Ascending aorta (tissue), 2 donors: ENCODE measurements at regions not wholly inside any gene's neighbourhood (a gene's known extent, or its start where the extent isn't known, plus 50 kb on each side); places are given as distances from the start of the nearest gene placed in this dataset.

Experiments used
- DNase-seq, 2 donors: peaks; one replicate each; pipeline ENCODE4 v3.0.0-alpha.2; 2019; ENCODE audit warnings: low spot score in 2 of 2
- H3K27ac ChIP-seq, 2 donors: fragments of 200-600 bp; sonication (generic); one replicate each; pipeline ENCODE4 v1.5.1; 2016 to 2017; ENCODE audit warnings: mild to moderate bottlenecking in 1 of 2
- H3K27me3 ChIP-seq: fragments of 200-600 bp; sonication (generic); one replicate; pipeline ENCODE4 v1.5.1; 2017
- H3K36me3 ChIP-seq, 2 donors: fragments of 200-600 bp; sonication (generic); one replicate each; pipeline ENCODE4 v1.5.1; 2016
- H3K4me1 ChIP-seq, 2 donors: fragments of 200-600 bp; sonication (generic); one replicate each; pipeline ENCODE4 v1.5.1; 2016 to 2017; ENCODE audit warnings: mild to moderate bottlenecking in 1 of 2
- H3K4me3 ChIP-seq, 2 donors: fragments of 200-600 bp; sonication (generic); one replicate each; pipeline ENCODE4 v1.5.1; 2016 to 2017; ENCODE audit warnings: mild to moderate bottlenecking in 1 of 2
- H3K9me3 ChIP-seq, 2 donors: fragments of 200-600 bp; sonication (generic); one replicate each; pipeline ENCODE4 v1.5.1; 2016
- intact Hi-C: fragments of 100-400 bp; cut with DNase I; formaldehyde crosslinking; loops from one replicate; pipeline ENCODE4 v1.15.1; 2023
- TF ChIP-seq, protein P1 (sequence below), 3 experiments: fragments of 200-600 bp in 2 of 3; fragments of 450-650 bp in 1 of 3; sonication (generic) in 2 of 3; IDR thresholded peaks; one replicate each; pipeline ENCODE4 v1.5.1; 2016 to 2019; ENCODE audit warnings: antibody characterized with exemption in 3 of 3, mild to moderate bottlenecking in 1 of 3, moderate library complexity in 1 of 3

DNA sequence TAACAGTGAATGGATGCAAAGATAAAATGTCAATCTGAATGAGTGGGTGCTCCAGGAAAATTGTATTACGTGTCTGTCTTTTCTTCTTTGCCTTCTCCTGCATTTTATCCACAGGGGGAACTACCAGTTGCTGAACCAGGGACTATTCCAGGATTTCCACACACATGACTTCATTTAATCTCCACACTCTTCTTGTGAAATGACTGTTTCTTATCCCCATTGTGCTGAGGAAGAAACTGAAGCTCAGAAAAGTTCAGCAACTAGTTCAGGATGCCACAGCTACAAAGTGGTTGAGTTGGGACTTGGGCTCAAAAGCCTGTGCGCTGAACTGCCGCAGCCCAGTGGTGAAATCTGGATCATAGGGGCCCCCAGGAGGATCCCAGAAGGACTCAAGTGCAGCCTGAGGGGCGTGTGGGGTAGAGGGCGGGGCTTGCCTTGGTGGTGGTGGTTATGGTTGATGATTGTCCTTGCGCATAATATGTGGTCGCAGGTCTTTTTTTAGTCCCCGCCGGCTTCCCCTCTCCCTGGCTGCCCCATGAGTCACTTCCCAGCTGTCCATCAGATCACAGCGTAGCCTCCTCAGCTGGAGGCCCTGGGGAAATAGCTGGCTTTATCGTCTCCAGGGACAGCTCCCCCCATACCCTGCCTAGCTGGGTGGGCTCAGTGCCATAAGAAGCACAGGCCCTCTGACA lies 235.2 kb upstream of the CRY1 start:
- Histone ChIP-seq H3K27ac (no peak overlapping the region), H3K4me3 (no peak overlapping the region), H3K36me3 (no peaks in the 10 kb centered on the region), H3K4me1 (no peaks in the 10 kb centered on the region), H3K9me3 (no peaks in the 10 kb centered on the region), H3K27me3 (no peaks in the 10 kb centered on the region)
- TF ChIP-seq, protein P1, sequence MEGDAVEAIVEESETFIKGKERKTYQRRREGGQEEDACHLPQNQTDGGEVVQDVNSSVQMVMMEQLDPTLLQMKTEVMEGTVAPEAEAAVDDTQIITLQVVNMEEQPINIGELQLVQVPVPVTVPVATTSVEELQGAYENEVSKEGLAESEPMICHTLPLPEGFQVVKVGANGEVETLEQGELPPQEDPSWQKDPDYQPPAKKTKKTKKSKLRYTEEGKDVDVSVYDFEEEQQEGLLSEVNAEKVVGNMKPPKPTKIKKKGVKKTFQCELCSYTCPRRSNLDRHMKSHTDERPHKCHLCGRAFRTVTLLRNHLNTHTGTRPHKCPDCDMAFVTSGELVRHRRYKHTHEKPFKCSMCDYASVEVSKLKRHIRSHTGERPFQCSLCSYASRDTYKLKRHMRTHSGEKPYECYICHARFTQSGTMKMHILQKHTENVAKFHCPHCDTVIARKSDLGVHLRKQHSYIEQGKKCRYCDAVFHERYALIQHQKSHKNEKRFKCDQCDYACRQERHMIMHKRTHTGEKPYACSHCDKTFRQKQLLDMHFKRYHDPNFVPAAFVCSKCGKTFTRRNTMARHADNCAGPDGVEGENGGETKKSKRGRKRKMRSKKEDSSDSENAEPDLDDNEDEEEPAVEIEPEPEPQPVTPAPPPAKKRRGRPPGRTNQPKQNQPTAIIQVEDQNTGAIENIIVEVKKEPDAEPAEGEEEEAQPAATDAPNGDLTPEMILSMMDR (IDR thresholded peaks at IDR 0.05), result no peak
- intact Hi-C loops, result no loop called here
- no peak for DNase-seq

DNA sequence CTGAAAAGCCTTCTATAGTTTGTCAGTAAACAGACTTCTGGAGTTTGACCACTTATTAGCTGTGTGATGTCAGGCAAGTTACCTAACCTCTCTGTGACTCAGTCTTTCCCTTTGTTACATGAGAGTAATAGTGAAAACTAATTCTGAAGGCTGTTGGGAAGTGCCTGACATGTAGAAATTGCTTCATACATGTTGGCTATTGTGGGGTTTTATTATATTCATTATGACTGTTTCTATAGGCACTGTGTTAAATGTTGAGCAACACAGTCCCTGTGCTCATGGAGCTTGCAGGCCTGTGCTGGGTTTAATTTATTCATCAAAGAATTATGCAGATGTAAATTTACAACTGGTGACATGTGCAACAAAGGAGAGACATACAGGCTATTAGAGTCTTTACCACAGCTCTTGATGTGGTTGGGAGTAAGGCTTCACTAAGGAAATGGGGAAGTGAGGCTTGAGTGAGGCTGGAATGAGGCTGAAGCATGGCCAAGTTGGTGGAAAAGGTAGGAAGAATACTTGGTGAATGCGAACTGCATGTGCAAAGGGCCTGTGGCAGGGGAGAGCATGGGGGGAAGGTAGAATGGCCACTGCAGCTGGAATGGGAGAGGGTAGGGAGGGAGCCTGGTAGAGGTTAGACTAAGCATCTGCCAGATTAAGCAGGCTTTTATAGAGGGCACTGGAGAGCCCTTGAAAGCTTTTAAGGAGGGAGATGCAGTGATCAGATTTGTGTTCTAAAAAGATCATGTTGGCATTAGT lies 236.4 kb upstream of the CRY1 start:
- intact Hi-C loops, result no loop called here
- H3K36me3 ChIP-seq, result no peaks in the 10 kb centered on the region
- H3K27ac ChIP-seq, result no peak overlapping the region
- TF ChIP-seq, protein P1 (IDR thresholded peaks at IDR 0.05), result no peak
- H3K9me3 ChIP-seq, result no peaks in the 10 kb centered on the region
- no peak overlapping the region for H3K4me3 ChIP-seq
- H3K4me1 ChIP-seq, result no peaks in the 10 kb centered on the region
- no peaks in the 10 kb centered on the region for H3K27me3 ChIP-seq
- DNase-seq, result no peak

DNA sequence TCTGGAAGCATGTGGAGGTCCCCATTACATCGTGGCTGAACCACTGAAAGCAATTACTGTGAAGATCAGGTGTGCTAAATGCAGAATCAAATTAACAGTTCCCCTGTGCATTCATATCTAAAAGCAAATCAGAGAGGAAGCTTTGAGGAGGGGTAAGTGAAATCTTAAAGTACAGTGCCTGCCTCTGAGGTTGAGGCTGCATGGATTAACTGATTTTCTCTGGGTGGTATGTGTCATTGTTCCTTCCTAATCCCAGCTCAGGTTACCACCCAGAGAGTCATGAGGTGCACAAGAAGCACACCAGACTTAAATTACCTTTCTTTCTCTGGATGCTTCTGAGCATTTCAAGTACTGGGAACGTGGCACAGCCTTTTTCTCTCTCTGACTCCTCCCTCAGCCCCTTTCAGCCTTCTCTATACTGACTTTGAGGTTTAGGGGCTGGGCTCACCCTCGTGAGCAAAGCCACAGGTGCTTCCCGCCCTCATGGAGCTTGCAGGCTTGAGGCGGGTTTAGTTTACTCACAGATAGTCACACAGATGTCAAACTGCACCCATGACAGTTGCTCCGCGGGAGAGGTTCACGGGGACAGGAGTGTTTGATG lies 237.6 kb upstream of the CRY1 start:
- intact Hi-C loops, result no loop called here
- H3K27ac ChIP-seq, result no peak overlapping the region
- no peak overlapping the region for H3K4me3 ChIP-seq
- no peaks in the 10 kb centered on the region for H3K27me3 ChIP-seq
- no peaks in the 10 kb centered on the region for H3K4me1 ChIP-seq
- DNase-seq, result no peak
- no peaks in the 10 kb centered on the region for H3K36me3 ChIP-seq
- no peaks in the 10 kb centered on the region for H3K9me3 ChIP-seq
- TF ChIP-seq, protein P1 (IDR thresholded peaks at IDR 0.05), result no peak

DNA sequence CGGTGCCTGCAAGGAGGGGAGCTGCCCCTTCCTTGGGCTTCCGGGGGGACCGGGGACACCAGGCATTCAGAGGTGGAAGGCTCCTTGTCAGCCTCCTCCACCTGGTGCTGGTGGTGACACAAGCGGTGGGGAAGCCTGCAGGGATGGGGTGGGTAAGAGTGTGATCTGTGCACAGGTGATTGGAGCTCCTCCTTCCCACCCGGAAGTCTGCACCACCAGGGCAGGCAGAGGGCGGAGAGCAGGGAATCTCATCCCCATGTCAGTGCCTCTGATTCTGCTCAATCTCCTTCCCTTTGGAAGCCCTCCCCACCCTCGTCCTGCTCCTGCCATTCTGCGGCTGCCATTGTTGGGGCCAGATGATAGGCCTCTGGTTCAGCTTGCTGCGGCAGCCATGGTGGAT lies 238.1 kb upstream of the CRY1 start:
- H3K27me3 ChIP-seq, result no peaks in the 10 kb centered on the region
- no peaks in the 10 kb centered on the region for H3K4me1 ChIP-seq
- H3K27ac ChIP-seq, result no peak overlapping the region
- TF ChIP-seq, protein P1 (IDR thresholded peaks at IDR 0.05), result no peak
- no peak overlapping the region for H3K4me3 ChIP-seq
- DNase-seq, result no peak
- H3K36me3 ChIP-seq, result no peaks in the 10 kb centered on the region
- intact Hi-C loops, result no loop called here
- H3K9me3 ChIP-seq, result no peaks in the 10 kb centered on the region

DNA sequence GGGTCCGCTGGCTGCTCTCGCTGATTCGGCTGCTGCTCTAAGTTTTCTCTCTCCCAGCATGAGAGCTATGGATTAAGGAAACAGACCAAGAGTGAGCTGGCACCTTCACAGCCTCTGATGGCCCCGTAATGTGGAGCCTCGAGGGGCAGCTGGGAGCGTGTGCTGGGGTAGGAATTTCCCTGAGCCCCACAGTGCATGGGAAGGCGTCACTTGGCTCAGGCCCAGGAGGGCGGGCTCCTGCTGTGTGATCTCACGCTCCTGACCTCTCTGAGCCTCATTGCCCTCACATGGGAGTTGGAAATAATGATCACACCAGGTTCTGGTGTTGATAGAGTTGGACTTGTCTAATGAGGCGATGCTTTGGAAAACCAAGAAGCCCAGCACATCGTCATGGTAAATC lies 238.6 kb upstream of the CRY1 start:
- intact Hi-C loops, result no loop called here
- Histone ChIP-seq H3K9me3 (no peaks in the 10 kb centered on the region), H3K4me1 (no peaks in the 10 kb centered on the region), H3K36me3 (no peaks in the 10 kb centered on the region), H3K4me3 (no peak overlapping the region), H3K27ac (no peak overlapping the region), H3K27me3 (no peaks in the 10 kb centered on the region)
- no peak for DNase-seq
- TF ChIP-seq, protein P1 (IDR thresholded peaks at IDR 0.05), result no peak
